ENCODE measurements at regions not wholly inside any gene's neighbourhood (a gene's known extent, or its start where the extent isn't known, plus 50 kb on each side); places are given as distances from the start of the nearest gene placed in this dataset.

DNA sequence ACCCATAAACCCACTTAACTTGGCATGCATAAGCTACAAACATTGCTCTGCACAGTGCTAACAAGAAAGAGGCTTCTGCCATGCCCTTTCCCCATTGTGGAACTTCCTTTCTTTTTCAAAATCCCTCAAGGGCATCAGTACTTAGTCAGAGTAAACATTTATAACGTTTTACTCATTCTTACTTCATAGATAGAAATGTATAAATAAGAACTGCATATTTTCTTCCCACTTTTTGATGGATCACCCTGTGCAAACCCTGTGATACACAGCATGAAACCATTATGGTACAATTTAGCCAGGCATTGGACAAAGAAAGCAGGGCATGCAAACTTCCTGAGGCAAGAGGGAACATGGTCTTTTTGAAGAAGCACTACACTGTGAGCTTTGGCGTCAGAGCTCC, 113.8 kb upstream of the FOXG1 start:
- no peak overlapping the region for H3K27ac ChIP-seq
- no peaks in the 10 kb centered on the region for H3K9me3 ChIP-seq
- DNase-seq (no peak), ATAC-seq (no peak)
- no peaks in the 10 kb centered on the region for H3K36me3 ChIP-seq
- H3K27me3 ChIP-seq = no peaks in the 10 kb centered on the region
- H3K4me1 ChIP-seq = no peaks in the 10 kb centered on the region
- TF ChIP-seq, protein P1, sequence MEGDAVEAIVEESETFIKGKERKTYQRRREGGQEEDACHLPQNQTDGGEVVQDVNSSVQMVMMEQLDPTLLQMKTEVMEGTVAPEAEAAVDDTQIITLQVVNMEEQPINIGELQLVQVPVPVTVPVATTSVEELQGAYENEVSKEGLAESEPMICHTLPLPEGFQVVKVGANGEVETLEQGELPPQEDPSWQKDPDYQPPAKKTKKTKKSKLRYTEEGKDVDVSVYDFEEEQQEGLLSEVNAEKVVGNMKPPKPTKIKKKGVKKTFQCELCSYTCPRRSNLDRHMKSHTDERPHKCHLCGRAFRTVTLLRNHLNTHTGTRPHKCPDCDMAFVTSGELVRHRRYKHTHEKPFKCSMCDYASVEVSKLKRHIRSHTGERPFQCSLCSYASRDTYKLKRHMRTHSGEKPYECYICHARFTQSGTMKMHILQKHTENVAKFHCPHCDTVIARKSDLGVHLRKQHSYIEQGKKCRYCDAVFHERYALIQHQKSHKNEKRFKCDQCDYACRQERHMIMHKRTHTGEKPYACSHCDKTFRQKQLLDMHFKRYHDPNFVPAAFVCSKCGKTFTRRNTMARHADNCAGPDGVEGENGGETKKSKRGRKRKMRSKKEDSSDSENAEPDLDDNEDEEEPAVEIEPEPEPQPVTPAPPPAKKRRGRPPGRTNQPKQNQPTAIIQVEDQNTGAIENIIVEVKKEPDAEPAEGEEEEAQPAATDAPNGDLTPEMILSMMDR (IDR thresholded peaks at IDR 0.05) = no peak
- intact Hi-C loops (cut with DNase I) = no loop called here
- H3K4me3 ChIP-seq = no peak overlapping the region

DNA sequence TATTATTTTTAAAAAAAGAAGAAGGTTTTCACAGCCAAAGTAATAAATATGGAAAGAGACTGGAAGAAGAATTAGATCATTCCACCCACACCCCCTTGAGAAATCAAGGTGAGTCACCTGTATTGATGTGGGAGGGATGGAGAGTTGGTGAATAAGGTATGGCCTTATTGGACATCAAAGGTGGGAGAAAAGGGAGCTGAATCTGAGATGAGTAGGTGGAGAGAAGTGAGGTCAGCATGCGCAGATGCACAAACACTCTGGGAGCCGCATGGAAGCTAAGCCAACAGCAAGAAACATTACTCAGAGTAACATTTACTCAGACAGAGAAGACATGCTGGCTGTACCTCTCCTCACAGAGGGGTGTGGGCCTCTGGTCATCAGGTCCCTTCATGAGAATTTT, 113.1 kb upstream of the FOXG1 start:
- no peaks in the 10 kb centered on the region for H3K27me3 ChIP-seq
- intact Hi-C loops (cut with DNase I) = no loop called here
- H3K4me3 ChIP-seq = no peak overlapping the region
- TF ChIP-seq, protein P1 (IDR thresholded peaks at IDR 0.05) = no peak
- no peaks in the 10 kb centered on the region for H3K36me3 ChIP-seq
- DNase-seq (no peak), ATAC-seq (no peak)
- H3K9me3 ChIP-seq = no peaks in the 10 kb centered on the region
- H3K27ac ChIP-seq = no peak overlapping the region
- H3K4me1 ChIP-seq = no peaks in the 10 kb centered on the region

GRCh38 chr14:28656704-28657255, 109.8 kb upstream of the FOXG1 start:
- ATAC-seq (no peak), DNase-seq (no peak)
- intact Hi-C loops (cut with DNase I) = no loop called here
- Histone ChIP-seq H3K4me3 (no peak overlapping the region), H3K27me3 (no peaks in the 10 kb centered on the region), H3K36me3 (no peaks in the 10 kb centered on the region), H3K9me3 (no peaks in the 10 kb centered on the region), H3K4me1 (no peaks in the 10 kb centered on the region), H3K27ac (no peak overlapping the region)
- TF ChIP-seq, protein P1 (IDR thresholded peaks at IDR 0.05) = no peak

DNA sequence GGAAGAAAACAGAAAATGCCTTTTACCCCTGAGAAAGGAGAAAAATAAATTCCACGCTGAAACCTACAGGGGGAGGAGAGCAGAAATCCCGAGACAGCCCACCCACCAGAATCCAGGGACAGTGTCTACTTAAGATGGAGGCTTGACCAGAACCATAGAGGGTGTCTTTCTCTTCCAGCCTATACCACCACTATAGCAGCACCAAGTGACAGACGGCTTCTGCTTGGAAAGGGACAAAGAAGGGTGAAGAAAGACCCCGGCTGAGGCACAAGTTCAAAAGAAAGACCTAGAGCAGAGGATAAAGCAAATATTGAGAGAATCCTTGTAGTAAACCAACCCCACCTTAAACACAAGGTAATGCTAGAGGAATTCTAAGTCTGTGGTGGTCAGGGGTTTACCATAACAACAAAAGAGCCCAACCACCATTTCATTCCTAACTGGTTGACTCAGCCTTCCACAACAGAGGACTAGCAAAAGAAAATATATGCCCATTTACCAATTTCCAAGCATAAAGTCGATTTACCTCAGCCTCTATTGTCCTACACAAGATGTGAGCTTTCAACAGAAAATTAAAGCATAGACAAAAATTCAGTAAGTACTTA, 105.3 kb upstream of the FOXG1 start:
- H3K9me3 ChIP-seq = no peaks in the 10 kb centered on the region
- no peak overlapping the region for H3K27ac ChIP-seq
- no peak for ATAC-seq
- no peaks in the 10 kb centered on the region for H3K27me3 ChIP-seq
- no peaks in the 10 kb centered on the region for H3K36me3 ChIP-seq
- no peak for DNase-seq
- H3K4me1 ChIP-seq = no peaks in the 10 kb centered on the region
- intact Hi-C loops (cut with DNase I) = no loop called here
- TF ChIP-seq, protein P1 (IDR thresholded peaks at IDR 0.05) = no peak
- H3K4me3 ChIP-seq = no peak overlapping the region

DNA sequence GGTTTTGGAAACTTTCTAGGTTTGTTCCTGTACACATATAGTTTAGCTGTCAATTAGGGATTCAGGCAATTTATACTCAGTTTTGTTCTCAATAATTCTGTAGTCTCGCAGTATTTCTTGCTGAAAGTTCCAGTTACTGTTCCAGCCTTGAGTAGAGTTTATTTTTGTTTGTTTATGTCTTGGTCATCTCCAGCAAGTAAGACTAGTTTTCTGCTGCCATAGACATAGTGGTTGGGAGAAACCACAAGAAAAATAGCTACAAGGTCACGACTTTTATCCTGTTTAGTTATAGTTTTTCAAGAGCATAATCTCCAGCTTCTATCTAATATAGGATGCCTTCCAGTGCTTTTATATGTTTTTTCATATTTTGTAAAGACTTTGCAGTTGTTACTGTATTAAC, 99.6 kb upstream of the FOXG1 start:
- intact Hi-C loops (cut with DNase I) = no loop called here

More for the DNA sequence above, 99.6 kb upstream of the FOXG1 start:
- Histone ChIP-seq H3K36me3 (no peaks in the 10 kb centered on the region), H3K27me3 (no peaks in the 10 kb centered on the region), H3K4me1 (no peaks in the 10 kb centered on the region), H3K9me3 (no peaks in the 10 kb centered on the region), H3K27ac (no peak overlapping the region), H3K4me3 (no peak overlapping the region)
- DNase-seq (no peak), ATAC-seq (no peak)
- TF ChIP-seq, protein P1 (IDR thresholded peaks at IDR 0.05) = no peak
